SHP77 (cell line): ENCODE measurements at regions not wholly inside any gene's neighbourhood (a gene's known extent, or its start where the extent isn't known, plus 50 kb on each side); places are given as distances from the start of the nearest gene placed in this dataset.

Experiments used
- DNase-seq, 2 experiments: peaks; one replicate each; lab custom pipeline; 2025; lab: John Stamatoyannopoulos, UW

GRCh38 chr4:85398276-85398675 is 76.7 kb upstream of the ARHGAP24 start:
- no peak for DNase-seq

- DNase-seq = no peak
Measured at GRCh38 chr4:85399270-85399669, 75.7 kb upstream of the ARHGAP24 start.

- no peak for DNase-seq
Measured at GRCh38 chr4:85402371-85402770, 72.6 kb upstream of the ARHGAP24 start.

- no peak for DNase-seq
Measured at GRCh38 chr4:85406185-85406584, 68.8 kb upstream of the ARHGAP24 start.

GRCh38 chr4:85407546-85407945 is 67.4 kb upstream of the ARHGAP24 start:
- DNase-seq = no peak

- no peak for DNase-seq
Measured at GRCh38 chr4:85408301-85408700, 66.6 kb upstream of the ARHGAP24 start.

GRCh38 chr4:85409251-85409650 is 65.7 kb upstream of the ARHGAP24 start:
- no peak for DNase-seq

GRCh38 chr4:85411386-85411785 is 63.6 kb upstream of the ARHGAP24 start:
- no peak for DNase-seq

- no peak for DNase-seq
Measured at GRCh38 chr4:85414972-85415371, 60.0 kb upstream of the ARHGAP24 start.

- no peak for DNase-seq
Measured at GRCh38 chr4:85416094-85416493, 58.9 kb upstream of the ARHGAP24 start.

- DNase-seq = no peak
Measured at GRCh38 chr4:85419103-85419502, 55.8 kb upstream of the ARHGAP24 start.

- no peak for DNase-seq
Measured at GRCh38 chr4:85420831-85421230, 54.1 kb upstream of the ARHGAP24 start.

- DNase-seq = no peak
Measured at GRCh38 chr4:85423431-85423830, 51.5 kb upstream of the ARHGAP24 start.
